ENCODE measurements at regions not wholly inside any gene's neighbourhood (a gene's known extent, or its start where the extent isn't known, plus 50 kb on each side); places are given as distances from the start of the nearest gene placed in this dataset.

- no peak overlapping the region for H3K4me3 ChIP-seq
- H3K4me2 ChIP-seq, result no peak overlapping the region
- CTCF ChIA-PET, result no interaction called here
- no peaks in the 10 kb centered on the region for H3K79me2 ChIP-seq (ENCODE audit: low read depth)
- H3K36me3 ChIP-seq (ENCODE audit: low read depth), result no peaks in the 10 kb centered on the region
- POLR2A ChIA-PET (ENCODE audit: unreplicated experiment), result interaction anchor here (0.6 kb wide), 1 partner anchor 109 kb away, joined by 3 read pairs; no protein-coding TSS in a partner anchor
- H3K27ac ChIP-seq, result no peak overlapping the region
- no peaks in the 10 kb centered on the region for H3K4me1 ChIP-seq (replicated peaks; ENCODE audit: insufficient read depth)
- no peaks in the 10 kb centered on the region for H4K20me1 ChIP-seq (ENCODE audit: insufficient read depth)
- TF ChIP-seq, protein P1, sequence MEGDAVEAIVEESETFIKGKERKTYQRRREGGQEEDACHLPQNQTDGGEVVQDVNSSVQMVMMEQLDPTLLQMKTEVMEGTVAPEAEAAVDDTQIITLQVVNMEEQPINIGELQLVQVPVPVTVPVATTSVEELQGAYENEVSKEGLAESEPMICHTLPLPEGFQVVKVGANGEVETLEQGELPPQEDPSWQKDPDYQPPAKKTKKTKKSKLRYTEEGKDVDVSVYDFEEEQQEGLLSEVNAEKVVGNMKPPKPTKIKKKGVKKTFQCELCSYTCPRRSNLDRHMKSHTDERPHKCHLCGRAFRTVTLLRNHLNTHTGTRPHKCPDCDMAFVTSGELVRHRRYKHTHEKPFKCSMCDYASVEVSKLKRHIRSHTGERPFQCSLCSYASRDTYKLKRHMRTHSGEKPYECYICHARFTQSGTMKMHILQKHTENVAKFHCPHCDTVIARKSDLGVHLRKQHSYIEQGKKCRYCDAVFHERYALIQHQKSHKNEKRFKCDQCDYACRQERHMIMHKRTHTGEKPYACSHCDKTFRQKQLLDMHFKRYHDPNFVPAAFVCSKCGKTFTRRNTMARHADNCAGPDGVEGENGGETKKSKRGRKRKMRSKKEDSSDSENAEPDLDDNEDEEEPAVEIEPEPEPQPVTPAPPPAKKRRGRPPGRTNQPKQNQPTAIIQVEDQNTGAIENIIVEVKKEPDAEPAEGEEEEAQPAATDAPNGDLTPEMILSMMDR (conservative IDR thresholded peaks at IDR 0.05), result no peak
- TF ChIP-seq EZH2 (IDR thresholded peaks at IDR 0.05; ENCODE audit: low read depth), result no peak
- intact Hi-C loops (cut with micrococcal nuclease; ENCODE audit: unreplicated experiment), result loop anchor here (10.0 kb wide), 3 partner anchors 986 to 1044 kb away; no protein-coding TSS in a partner anchor
- H3F3A ChIP-seq (ENCODE audit: insufficient read depth, low read depth), result no peaks in the 10 kb centered on the region
- no peaks in the 10 kb centered on the region for H3K9me3 ChIP-seq (ENCODE audit: insufficient read depth, low read depth)
- no TSS peak for BruUV-seq (replicated peaks)
- no peak overlapping the region for H2AFZ ChIP-seq
- H3K27me3 ChIP-seq (ENCODE audit: insufficient read depth, low read depth), result no peaks in the 10 kb centered on the region
- 0 out of 2 replicates have a peak, but pooled peaks cover 4% of the 10 kb centered on the region for H3K9me2 ChIP-seq (ENCODE audit: insufficient read depth)
- no peak for DNase-seq
Measured at GRCh38 chr3:188959013-188959412, 212.8 kb upstream of the TPRG1 start.

DNA sequence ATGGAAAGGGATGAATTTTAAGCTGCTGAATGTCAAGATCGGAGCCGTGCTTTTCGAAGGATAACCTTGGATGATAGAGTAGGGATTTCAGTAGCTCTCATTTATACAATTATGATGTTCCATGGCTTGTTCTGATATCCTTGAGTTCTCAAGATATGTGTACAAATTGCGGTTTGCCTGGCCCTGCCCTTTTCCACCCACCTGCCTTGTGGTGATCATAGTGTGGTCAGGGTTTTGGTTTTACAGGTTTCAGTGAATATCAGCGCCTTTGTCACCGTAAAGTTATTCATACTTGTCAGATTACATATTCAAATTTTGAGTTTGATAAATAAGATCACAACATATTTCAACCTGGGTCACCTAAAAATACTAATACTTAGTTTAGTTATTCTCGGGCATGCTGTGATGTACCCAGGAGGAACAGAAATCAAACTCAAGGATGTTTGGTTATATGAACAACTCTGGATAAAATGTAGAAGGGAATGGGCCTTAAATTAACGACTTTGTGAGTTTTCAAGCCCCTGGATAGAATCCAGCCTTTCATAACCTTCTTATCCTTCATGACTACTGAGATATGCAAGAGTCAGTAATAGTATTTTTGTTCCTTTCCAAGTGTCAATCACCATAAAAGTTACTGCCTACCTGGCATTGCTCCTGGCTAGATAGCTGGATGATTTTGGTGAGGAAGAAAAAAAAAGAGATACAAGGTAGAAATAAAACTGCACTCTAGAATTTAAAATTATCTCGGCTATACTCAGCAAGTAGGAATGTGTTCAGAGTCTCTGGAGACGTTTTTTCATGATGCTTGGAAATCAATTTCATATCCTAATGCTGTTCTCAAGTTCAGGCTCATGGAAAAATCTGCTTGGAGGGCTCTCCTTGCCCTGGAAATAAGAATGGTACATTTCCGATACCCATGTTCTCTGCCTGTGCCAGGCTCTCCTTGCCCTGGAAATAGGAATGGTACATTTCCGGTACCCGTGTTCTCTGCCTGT lies 209.2 kb upstream of the TPRG1 start:
- no peaks in the 10 kb centered on the region for H4K20me1 ChIP-seq (ENCODE audit: insufficient read depth)
- BruUV-seq (replicated peaks), result no TSS peak
- TF ChIP-seq, protein P1 (conservative IDR thresholded peaks at IDR 0.05), result no peak
- no peak for TF ChIP-seq EZH2 (IDR thresholded peaks at IDR 0.05; ENCODE audit: low read depth)
- H2AFZ ChIP-seq, result no peak overlapping the region
- no peak overlapping the region for H3K27ac ChIP-seq
- POLR2A ChIA-PET (ENCODE audit: unreplicated experiment), result no interaction called here
- H3K9me3 ChIP-seq (ENCODE audit: insufficient read depth, low read depth), result no peaks in the 10 kb centered on the region
- CTCF ChIA-PET, result no interaction called here
- intact Hi-C loops (cut with micrococcal nuclease; ENCODE audit: unreplicated experiment), result no loop called here
- H3K4me3 ChIP-seq, result no peak overlapping the region
- no peaks in the 10 kb centered on the region for H3K27me3 ChIP-seq (ENCODE audit: insufficient read depth, low read depth)
- H3K4me2 ChIP-seq, result no peak overlapping the region
- no peak for DNase-seq
- no peaks in the 10 kb centered on the region for H3F3A ChIP-seq (ENCODE audit: insufficient read depth, low read depth)
- H3K79me2 ChIP-seq (ENCODE audit: low read depth), result no peaks in the 10 kb centered on the region
- no peaks in the 10 kb centered on the region for H3K4me1 ChIP-seq (replicated peaks; ENCODE audit: insufficient read depth)
- no peaks in the 10 kb centered on the region for H3K9me2 ChIP-seq (ENCODE audit: insufficient read depth)
- H3K36me3 ChIP-seq (ENCODE audit: low read depth), result no peaks in the 10 kb centered on the region

GRCh38 chr3:188964957-188965356 lies 206.8 kb upstream of the TPRG1 start:
- Histone ChIP-seq H3F3A (ENCODE audit: insufficient read depth, low read depth) (no peaks in the 10 kb centered on the region), H3K27ac (no peak overlapping the region), H3K4me3 (no peak overlapping the region), H3K79me2 (ENCODE audit: low read depth) (no peaks in the 10 kb centered on the region), H3K36me3 (ENCODE audit: low read depth) (no peaks in the 10 kb centered on the region), H3K4me2 (no peak overlapping the region), H2AFZ (no peak overlapping the region), H4K20me1 (ENCODE audit: insufficient read depth) (no peaks in the 10 kb centered on the region), H3K27me3 (ENCODE audit: insufficient read depth, low read depth) (no peaks in the 10 kb centered on the region), H3K9me3 (ENCODE audit: insufficient read depth, low read depth) (no peaks in the 10 kb centered on the region), H3K4me1 (replicated peaks; ENCODE audit: insufficient read depth) (no peaks in the 10 kb centered on the region), H3K9me2 (ENCODE audit: insufficient read depth) (no peaks in the 10 kb centered on the region)
- intact Hi-C loops (cut with micrococcal nuclease; ENCODE audit: unreplicated experiment), result no loop called here
- no peak for DNase-seq
- ChIA-PET POLR2A (ENCODE audit: unreplicated experiment) (interaction anchor here (0.6 kb wide), 1 partner anchor 38 kb away, joined by 3 read pairs; no protein-coding TSS in a partner anchor), CTCF (no interaction called here)
- TF ChIP-seq, protein P1 (conservative IDR thresholded peaks at IDR 0.05), result no peak
- TF ChIP-seq EZH2 (IDR thresholded peaks at IDR 0.05; ENCODE audit: low read depth), result no peak
- no TSS peak for BruUV-seq (replicated peaks)
